SK-N-SH (cell line): ENCODE measurements at regions not wholly inside any gene's neighbourhood (a gene's known extent, or its start where the extent isn't known, plus 50 kb on each side); places are given as distances from the start of the nearest gene placed in this dataset.
A peak's percentile ranks its signal among the peaks of the same experiment; 100 is the strongest.

Experiments used
- CTCF ChIA-PET: fragments of 300-600, 350-600 bp; formaldehyde crosslinking; extraction: SDS; loops from one replicate; lab custom pipeline; 2021; lab: Yijun Ruan, JAX
- POLR2A ChIA-PET: fragments of 350-600 bp; sonication (Branson Sonifier 250); formaldehyde crosslinking; extraction: SDS; loops from one replicate; lab custom pipeline; 2020; ENCODE audit warnings: antibody characterized with exemption, inconsistent platforms; lab: Yijun Ruan, JAX
- DNase-seq: peaks from one replicate; pipeline ENCODE4 v3.0.0; 2012
- H2AFZ ChIP-seq: fragments of 200-600 bp; sonication (generic); 2 replicates; pipeline ENCODE4 v1.8.1; 2016; ENCODE audit warnings: antibody characterized with exemption, mild to moderate bottlenecking, low read depth
- H3F3A ChIP-seq: fragments of 200-600 bp; sonication (generic); replicated peaks from 2 replicates; pipeline ENCODE3; 2016; ENCODE audit warnings: antibody characterized with exemption, mild to moderate bottlenecking; ENCODE audit not compliant: insufficient read depth
- H3K27ac ChIP-seq, 2 experiments: fragments of 200-500 bp in 1 of 2; fragments of 200-600 bp in 1 of 2; sonication (Bioruptor generic) in 1 of 2; sonication (generic), shearing (Covaris generic) in 1 of 2; 2 replicates each; pipeline versions ENCODE4 v1.5.1 to v1.6.1; 2014 to 2016; ENCODE audit warnings: low read depth in 2 of 2, inconsistent platforms in 1 of 2, low read length in 1 of 2, mild to moderate bottlenecking in 1 of 2, mixed read lengths in 1 of 2
- H3K27me3 ChIP-seq: fragments of 200-600 bp; sonication (generic), shearing (Covaris generic); 2 replicates; pipeline ENCODE4 v1.6.1; 2016; ENCODE audit warnings: mixed run types; ENCODE audit not compliant: insufficient read depth
- H3K36me3 ChIP-seq, 2 experiments: fragments of 200-500 bp in 1 of 2; fragments of 200-600 bp in 1 of 2; sonication (Bioruptor generic) in 1 of 2; sonication (generic) in 1 of 2; replicated peaks in 1 of 2; 2 replicates each; pipeline versions ENCODE3 to v1.5.1; 2014 to 2016; ENCODE audit warnings: low read length in 1 of 2, mild to moderate bottlenecking in 1 of 2; ENCODE audit not compliant: insufficient read depth in 2 of 2, control insufficient read depth in 1 of 2
- H3K4me1 ChIP-seq, 2 experiments: fragments of 200-500 bp in 1 of 2; fragments of 200-600 bp in 1 of 2; sonication (Bioruptor generic) in 1 of 2; sonication (generic), shearing (Covaris generic) in 1 of 2; 2 replicates each; pipeline versions ENCODE4 v1.5.1 to v1.6.1; 2014 to 2016; ENCODE audit warnings: low read depth in 1 of 2, low read length in 1 of 2, mixed run types in 1 of 2; ENCODE audit not compliant: insufficient read depth in 2 of 2, control insufficient read depth in 1 of 2
- H3K4me2 ChIP-seq: fragments of 200-600 bp; sonication (generic), shearing (Covaris generic); 2 replicates; pipeline ENCODE4 v1.6.1; 2017; ENCODE audit warnings: mixed run types
- H3K4me3 ChIP-seq, 2 experiments: fragments of 200-500 bp in 1 of 2; fragments of 200-600 bp in 1 of 2; sonication (Bioruptor generic) in 1 of 2; sonication (generic), shearing (Covaris generic) in 1 of 2; 2 replicates each; pipeline versions ENCODE4 v1.5.1 to v1.8.1; 2014 to 2016; ENCODE audit warnings: low read depth in 2 of 2, inconsistent platforms in 1 of 2, low read length in 1 of 2, mild to moderate bottlenecking in 1 of 2, mixed read lengths in 1 of 2, moderate library complexity in 1 of 2
- H3K79me2 ChIP-seq: fragments of 200-600 bp; sonication (generic); 2 replicates; pipeline ENCODE4 v1.8.1; 2017; ENCODE audit warnings: mild to moderate bottlenecking; ENCODE audit not compliant: insufficient read depth
- H3K9ac ChIP-seq: fragments of 200-600 bp; sonication (generic); 2 replicates; pipeline ENCODE4 v1.6.1; 2017; ENCODE audit warnings: mixed run types
- H3K9me2 ChIP-seq: fragments of 200-600 bp; sonication (generic); 2 replicates; pipeline ENCODE4 v1.6.1; 2017; ENCODE audit warnings: mixed run types
- H3K9me3 ChIP-seq: fragments of 200-600 bp; sonication (generic); 2 replicates; pipeline ENCODE4 v1.6.1; 2017; ENCODE audit warnings: mixed run types, mild to moderate bottlenecking, moderate library complexity
- H4K20me1 ChIP-seq: fragments of 200-600 bp; sonication (generic); 2 replicates; pipeline ENCODE4 v1.6.1; 2017; ENCODE audit warnings: mild to moderate bottlenecking, mixed run types; ENCODE audit not compliant: insufficient read depth
- CHD2 ChIP-seq: fragments of 150-350 bp; IDR thresholded peaks from 2 replicates; pipeline ENCODE4 v1.6.1; 2018; ENCODE audit warnings: low read length; ENCODE audit not compliant: partially characterized antibody
- ELF1 ChIP-seq: IDR thresholded peaks from 2 replicates; pipeline ENCODE4 v1.4.0; 2012
- EP300 ChIP-seq, 2 experiments: IDR thresholded peaks; 2 replicates each; pipeline versions ENCODE4 v1.4.0 to v1.6.1; 2012; ENCODE audit warnings: borderline replicate concordance in 1 of 2, low read depth in 1 of 2, low read length in 1 of 2
- EZH2phosphoT487 ChIP-seq: fragments of 200-600 bp; sonication (generic); IDR thresholded peaks from 2 replicates; pipeline ENCODE4 v1.6.1; 2017; ENCODE audit warnings: low read depth, mixed run types, mild to moderate bottlenecking, antibody characterized with exemption, moderate library complexity, borderline replicate concordance
- GABPA ChIP-seq: IDR thresholded peaks from 2 replicates; pipeline ENCODE4 v1.4.0; 2012; ENCODE audit warnings: low read depth, mild to moderate bottlenecking
- GATA2 ChIP-seq: sonication (generic); formaldehyde crosslinking; IDR thresholded peaks from 2 replicates; pipeline ENCODE4 v1.5.0; 2020; ENCODE audit warnings: mild to moderate bottlenecking, missing genetic modification reagents
- MEF2A ChIP-seq: IDR thresholded peaks from 2 replicates; pipeline ENCODE4 v1.4.0; 2012; ENCODE audit warnings: low read depth, borderline replicate concordance
- MXI1 ChIP-seq: IDR thresholded peaks from 2 replicates; pipeline ENCODE4 v1.6.1; 2012; ENCODE audit warnings: mild to moderate bottlenecking, low read depth, low read length, improper control_type of control experiment
- NRF1 ChIP-seq: IDR thresholded peaks from 2 replicates; pipeline ENCODE4 v1.6.1; 2012; ENCODE audit warnings: low read depth, mild to moderate bottlenecking, low read length
- POLR2AphosphoS5 ChIP-seq: IDR thresholded peaks from 2 replicates; pipeline ENCODE4 v1.6.1; 2012; ENCODE audit warnings: low read depth, low read length
- RCOR1 ChIP-seq: fragments of 150-350 bp; IDR thresholded peaks from 2 replicates; pipeline ENCODE4 v1.6.1; 2017; ENCODE audit warnings: antibody characterized with exemption, low read length
- SIN3A ChIP-seq: IDR thresholded peaks from 2 replicates; pipeline ENCODE4 v1.6.1; 2012; ENCODE audit warnings: low read depth, mild to moderate bottlenecking, low read length, moderate library complexity, borderline replicate concordance
- TAF1 ChIP-seq: IDR thresholded peaks from 2 replicates; pipeline ENCODE4 v1.6.1; 2012; ENCODE audit warnings: low read depth, mild to moderate bottlenecking, low read length, moderate library complexity, borderline replicate concordance
- TCF12 ChIP-seq: IDR thresholded peaks from 2 replicates; pipeline ENCODE4 v1.4.0; 2012
- YY1 ChIP-seq: IDR thresholded peaks from 2 replicates; pipeline ENCODE4 v1.4.0; 2012; ENCODE audit warnings: low read depth, mild to moderate bottlenecking
- WGBS: methylation state at CpG from one replicate; pipeline ENCODE4 v1.1.6; 2017; ENCODE audit warnings: low lambda C conversion rate; 5-methylcytosine and 5-hydroxymethylcytosine counted together
- TF ChIP-seq, protein P1 (sequence below): fragments of 200-600 bp; sonication (generic); IDR thresholded peaks from 2 replicates; pipeline ENCODE4 v1.6.1; 2017; ENCODE audit warnings: antibody characterized with exemption, mild to moderate bottlenecking, moderate library complexity
- TF ChIP-seq, protein P2 (sequence below): fragments of 150-350 bp; IDR thresholded peaks from 2 replicates; pipeline ENCODE4 v1.6.1; 2016; ENCODE audit warnings: mild to moderate bottlenecking, low read depth, low read length
- TF ChIP-seq, protein P3 (sequence below): fragments of 150-350 bp; IDR thresholded peaks from 2 replicates; pipeline ENCODE4 v1.6.1; 2017; ENCODE audit warnings: antibody characterized with exemption, low read length, low read depth, borderline replicate concordance
- TF ChIP-seq, protein P4 (sequence below): IDR thresholded peaks from 2 replicates; pipeline ENCODE4; 2012

DNA sequence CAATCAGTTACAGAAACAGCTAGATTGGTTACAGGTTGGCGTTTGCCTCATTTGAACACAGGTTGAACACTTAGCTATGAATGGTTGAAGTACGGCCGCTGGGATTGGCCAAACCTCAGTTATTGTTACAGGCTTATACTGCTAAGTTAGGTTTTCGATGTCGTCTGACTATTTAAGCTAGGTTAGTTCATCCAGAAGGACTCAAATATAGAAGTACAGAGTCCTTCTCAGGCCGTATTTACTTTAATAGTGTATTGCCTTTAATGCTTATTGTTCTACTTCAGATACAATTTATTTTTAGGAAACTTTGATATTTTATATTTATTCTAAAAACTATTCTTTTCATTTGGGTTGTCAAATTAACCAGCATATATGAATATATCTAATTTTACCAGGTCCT is 334.7 kb downstream of the FAT4 start:
- no peak for DNase-seq
- Histone ChIP-seq H3K36me3 (no peaks in the 10 kb centered on the region), H3K9me2 (no peaks in the 10 kb centered on the region), H3K4me3 (no peak overlapping the region), H3K79me2 (no peaks in the 10 kb centered on the region), H3K9ac (no peak overlapping the region), H3K4me1 (no peaks in the 10 kb centered on the region), H3K9me3 (no peaks in the 10 kb centered on the region), H3K4me2 (no peak overlapping the region), H2AFZ (0 out of 2 replicates have a peak overlapping the region, but pooled peaks have one; percentile 48), H4K20me1 (no peaks in the 10 kb centered on the region), H3K27me3 (no peaks in the 10 kb centered on the region), H3F3A (no peaks in the 10 kb centered on the region), H3K27ac (no peak overlapping the region)
- CTCF ChIA-PET = interaction anchor here (1.6 kb wide), 1 partner anchor 955 kb away, joined by 3 read pairs; no protein-coding TSS in a partner anchor
- 78% methylated on average over 6 of the region's 6 CpGs for WGBS
- TF ChIP-seq EP300 (IDR thresholded peaks at IDR 0.05; ENCODE audit: borderline replicate concordance in 1 of 2, low read depth in 1 of 2, low read length in 1 of 2) (no peak), NRF1 (no peak), GATA2 (CRISPR knock-in tag) (no peak), POLR2AphosphoS5 (no peak), ELF1 (no peak), RCOR1 (no peak), YY1 (no peak), GABPA (no peak)
- TF ChIP-seq, protein P1, sequence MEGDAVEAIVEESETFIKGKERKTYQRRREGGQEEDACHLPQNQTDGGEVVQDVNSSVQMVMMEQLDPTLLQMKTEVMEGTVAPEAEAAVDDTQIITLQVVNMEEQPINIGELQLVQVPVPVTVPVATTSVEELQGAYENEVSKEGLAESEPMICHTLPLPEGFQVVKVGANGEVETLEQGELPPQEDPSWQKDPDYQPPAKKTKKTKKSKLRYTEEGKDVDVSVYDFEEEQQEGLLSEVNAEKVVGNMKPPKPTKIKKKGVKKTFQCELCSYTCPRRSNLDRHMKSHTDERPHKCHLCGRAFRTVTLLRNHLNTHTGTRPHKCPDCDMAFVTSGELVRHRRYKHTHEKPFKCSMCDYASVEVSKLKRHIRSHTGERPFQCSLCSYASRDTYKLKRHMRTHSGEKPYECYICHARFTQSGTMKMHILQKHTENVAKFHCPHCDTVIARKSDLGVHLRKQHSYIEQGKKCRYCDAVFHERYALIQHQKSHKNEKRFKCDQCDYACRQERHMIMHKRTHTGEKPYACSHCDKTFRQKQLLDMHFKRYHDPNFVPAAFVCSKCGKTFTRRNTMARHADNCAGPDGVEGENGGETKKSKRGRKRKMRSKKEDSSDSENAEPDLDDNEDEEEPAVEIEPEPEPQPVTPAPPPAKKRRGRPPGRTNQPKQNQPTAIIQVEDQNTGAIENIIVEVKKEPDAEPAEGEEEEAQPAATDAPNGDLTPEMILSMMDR = no peak
- TF ChIP-seq, protein P2, sequence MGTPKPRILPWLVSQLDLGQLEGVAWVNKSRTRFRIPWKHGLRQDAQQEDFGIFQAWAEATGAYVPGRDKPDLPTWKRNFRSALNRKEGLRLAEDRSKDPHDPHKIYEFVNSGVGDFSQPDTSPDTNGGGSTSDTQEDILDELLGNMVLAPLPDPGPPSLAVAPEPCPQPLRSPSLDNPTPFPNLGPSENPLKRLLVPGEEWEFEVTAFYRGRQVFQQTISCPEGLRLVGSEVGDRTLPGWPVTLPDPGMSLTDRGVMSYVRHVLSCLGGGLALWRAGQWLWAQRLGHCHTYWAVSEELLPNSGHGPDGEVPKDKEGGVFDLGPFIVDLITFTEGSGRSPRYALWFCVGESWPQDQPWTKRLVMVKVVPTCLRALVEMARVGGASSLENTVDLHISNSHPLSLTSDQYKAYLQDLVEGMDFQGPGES = no peak
- POLR2A ChIA-PET = no interaction called here

DNA sequence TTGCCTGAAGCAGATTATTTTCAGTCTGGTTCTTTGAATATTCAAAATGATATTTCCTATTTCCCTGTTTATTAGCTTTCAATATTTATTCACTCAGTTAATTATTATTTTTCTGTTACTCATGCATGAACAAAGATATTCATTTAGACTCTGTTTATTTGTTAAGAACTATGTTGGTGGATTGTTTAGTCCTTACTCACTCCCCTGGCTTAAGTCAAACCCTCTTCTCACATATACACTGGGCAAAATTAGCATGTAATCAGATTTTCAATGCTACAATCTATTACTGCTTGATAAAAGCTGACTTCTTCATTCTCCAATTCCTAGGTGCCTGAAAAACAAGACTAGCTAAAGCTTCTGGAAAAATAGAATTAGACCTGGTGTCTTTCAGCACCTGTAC is 335.8 kb downstream of the FAT4 start:
- DNase-seq = no peak
- Histone ChIP-seq H3K9me2 (no peaks in the 10 kb centered on the region), H4K20me1 (no peaks in the 10 kb centered on the region), H3K27ac (no peak overlapping the region), H3F3A (no peaks in the 10 kb centered on the region), H3K4me1 (no peaks in the 10 kb centered on the region), H3K4me3 (no peak overlapping the region), H3K79me2 (no peaks in the 10 kb centered on the region), H3K27me3 (no peaks in the 10 kb centered on the region), H3K9me3 (no peaks in the 10 kb centered on the region), H3K9ac (no peak overlapping the region), H3K36me3 (no peaks in the 10 kb centered on the region), H2AFZ (no peak overlapping the region), H3K4me2 (no peak overlapping the region)
- ChIA-PET POLR2A (no interaction called here), CTCF (no interaction called here)
- TF ChIP-seq, protein P3, sequence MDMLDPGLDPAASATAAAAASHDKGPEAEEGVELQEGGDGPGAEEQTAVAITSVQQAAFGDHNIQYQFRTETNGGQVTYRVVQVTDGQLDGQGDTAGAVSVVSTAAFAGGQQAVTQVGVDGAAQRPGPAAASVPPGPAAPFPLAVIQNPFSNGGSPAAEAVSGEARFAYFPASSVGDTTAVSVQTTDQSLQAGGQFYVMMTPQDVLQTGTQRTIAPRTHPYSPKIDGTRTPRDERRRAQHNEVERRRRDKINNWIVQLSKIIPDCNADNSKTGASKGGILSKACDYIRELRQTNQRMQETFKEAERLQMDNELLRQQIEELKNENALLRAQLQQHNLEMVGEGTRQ = no peak
- TF ChIP-seq ELF1 (no peak), MEF2A (no peak), SIN3A (no peak), TCF12 (no peak), NRF1 (no peak), GABPA (no peak), POLR2AphosphoS5 (no peak), TAF1 (no peak), EP300 (IDR thresholded peaks at IDR 0.05; ENCODE audit: borderline replicate concordance in 1 of 2, low read depth in 1 of 2, low read length in 1 of 2) (no peak), CHD2 (no peak), EZH2phosphoT487 (no peak), MXI1 (no peak)
- TF ChIP-seq, protein P2 = no peak
- TF ChIP-seq, protein P4, sequence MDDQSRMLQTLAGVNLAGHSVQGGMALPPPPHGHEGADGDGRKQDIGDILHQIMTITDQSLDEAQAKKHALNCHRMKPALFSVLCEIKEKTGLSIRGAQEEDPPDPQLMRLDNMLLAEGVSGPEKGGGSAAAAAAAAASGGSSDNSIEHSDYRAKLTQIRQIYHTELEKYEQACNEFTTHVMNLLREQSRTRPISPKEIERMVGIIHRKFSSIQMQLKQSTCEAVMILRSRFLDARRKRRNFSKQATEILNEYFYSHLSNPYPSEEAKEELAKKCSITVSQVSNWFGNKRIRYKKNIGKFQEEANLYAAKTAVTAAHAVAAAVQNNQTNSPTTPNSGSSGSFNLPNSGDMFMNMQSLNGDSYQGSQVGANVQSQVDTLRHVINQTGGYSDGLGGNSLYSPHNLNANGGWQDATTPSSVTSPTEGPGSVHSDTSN = no peak
- TF ChIP-seq, protein P1 = no peak
